SK-MEL-5 (cell line): ENCODE measurements at regions not wholly inside any gene's neighbourhood (a gene's known extent, or its start where the extent isn't known, plus 50 kb on each side); places are given as distances from the start of the nearest gene placed in this dataset.
"Not testable (repeated sequence)": the region's sequence is repeated elsewhere in the genome, so short reads cannot be mapped to it uniquely, and the experiment has no call there.

Experiments used
- DNase-seq: peaks from one replicate; pipeline ENCODE4 v3.0.0-alpha.2; 2016; ENCODE audit warnings: low read depth, low spot score
- in situ Hi-C: cut with HindIII; loops from 2 replicates; pipeline ENCODE4 v1.10.0; 2016; ENCODE audit warnings: low sequenced_read_pairs, high pct_unique_total_duplicates, low pct_unique_long_range_greater_than_20kb

DNA sequence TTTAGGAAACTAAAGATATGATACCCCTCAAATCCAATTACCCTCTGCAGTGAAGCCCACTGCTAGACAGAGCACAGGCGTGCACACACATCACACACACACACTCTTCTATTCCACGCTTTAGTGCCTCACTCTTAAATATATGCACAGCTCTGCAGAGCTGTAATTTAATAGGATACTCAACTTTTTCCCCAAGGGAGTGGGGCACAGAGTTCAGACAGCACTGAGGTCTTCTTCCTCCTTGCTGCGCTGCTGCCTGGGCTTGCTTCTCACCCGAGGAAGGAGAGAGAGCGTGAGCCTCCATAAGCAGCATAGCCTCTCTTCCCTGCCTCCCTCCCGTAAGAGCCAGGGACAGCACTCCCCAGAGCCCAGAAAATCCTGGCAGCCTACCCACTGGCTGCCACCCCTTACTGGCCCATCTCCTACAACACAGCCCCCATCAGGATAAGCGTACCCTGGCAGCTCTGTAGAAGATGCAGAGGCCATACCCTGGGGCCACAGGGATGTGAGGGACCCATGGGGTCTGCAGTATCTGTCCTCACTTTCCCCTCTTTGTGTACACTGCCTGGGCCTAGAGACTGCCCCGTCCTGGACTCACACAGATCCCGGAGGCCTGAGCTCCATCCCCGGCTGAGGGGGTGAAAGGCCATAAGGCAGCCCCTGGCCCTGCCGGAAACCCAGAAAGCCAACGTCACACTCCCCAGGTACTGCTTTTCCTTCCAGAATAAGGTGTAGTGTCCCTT lies 102.1 kb downstream of the C5orf15 start:
- in situ Hi-C loops: no loop called here
- DNase-seq: no peak

DNA sequence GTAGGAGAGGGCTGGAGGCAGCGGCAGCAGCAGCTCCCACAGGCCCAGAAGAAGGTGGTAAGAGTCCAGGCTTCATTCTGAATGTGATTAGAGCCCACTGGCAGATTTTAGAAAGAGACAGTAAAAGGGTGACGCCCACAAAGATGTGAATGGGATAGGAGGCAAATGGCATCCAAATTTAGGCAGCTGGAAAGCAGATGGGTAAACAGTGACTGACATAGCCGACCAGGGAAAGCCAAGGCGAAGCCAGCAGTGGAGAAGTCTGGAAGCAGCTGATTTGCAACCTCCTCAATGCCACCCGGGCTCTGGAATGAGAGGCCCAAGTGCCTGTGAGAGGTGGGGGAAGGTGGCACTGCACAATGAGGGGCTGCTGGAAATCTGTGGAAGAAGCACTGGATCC lies 103.3 kb downstream of the C5orf15 start:
- DNase-seq: no peak
- in situ Hi-C loops: no loop called here

DNA sequence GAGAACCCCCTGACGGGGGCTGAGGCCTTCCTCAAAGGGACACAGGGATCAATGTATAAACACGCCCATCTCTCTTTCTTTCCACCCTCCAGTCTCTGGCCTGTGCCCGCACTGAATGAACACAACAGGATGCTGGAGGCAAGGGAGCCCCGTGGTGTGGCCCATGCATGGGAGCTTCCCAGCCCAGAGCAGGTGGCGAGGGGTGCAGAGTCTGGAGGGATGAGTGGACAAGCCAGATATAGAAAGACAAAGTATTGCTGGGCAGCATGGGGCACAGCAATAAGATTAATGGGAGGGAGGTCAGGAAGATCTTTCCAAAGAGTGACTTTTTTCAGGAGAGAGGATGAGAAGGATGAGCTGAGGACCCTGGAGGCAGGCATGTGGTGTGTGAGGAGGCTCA lies 103.7 kb downstream of the C5orf15 start:
- DNase-seq: no peak
- in situ Hi-C loops: no loop called here

DNA sequence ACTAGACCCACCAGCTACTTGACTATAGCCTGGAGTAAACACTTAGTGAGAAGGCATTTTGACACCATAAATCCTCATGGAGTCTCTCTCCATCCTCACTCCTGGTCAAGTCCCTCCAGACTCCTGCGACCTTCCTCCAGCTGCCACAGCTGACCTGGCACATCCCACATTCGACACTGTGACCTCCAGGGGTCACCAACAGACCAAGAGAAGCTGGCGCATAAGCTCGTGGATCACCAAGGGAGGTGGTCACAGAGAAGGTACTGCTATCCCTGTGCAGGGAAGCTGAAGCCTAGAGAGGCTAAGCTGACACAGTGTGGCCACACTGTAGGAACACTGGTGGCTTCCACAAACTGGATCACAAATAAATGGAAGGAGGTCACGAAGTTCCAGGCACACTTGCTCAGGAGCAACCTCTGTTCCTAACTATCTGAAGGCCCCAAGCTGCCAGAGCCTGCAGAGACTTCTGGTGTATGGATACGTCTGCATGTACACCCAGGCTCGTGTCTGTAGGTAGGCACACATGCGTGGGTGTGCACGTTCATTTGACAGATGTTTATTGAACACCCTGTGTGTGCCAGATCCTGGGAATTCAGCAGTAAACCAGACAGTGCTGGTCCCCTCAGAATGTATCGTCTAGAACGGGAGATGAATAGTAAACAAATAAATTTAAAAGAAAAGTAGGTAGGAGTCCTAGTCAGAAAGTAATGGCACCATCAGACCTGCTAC lies 104.4 kb downstream of the C5orf15 start:
- no peak for DNase-seq
- in situ Hi-C loops: no loop called here

DNA sequence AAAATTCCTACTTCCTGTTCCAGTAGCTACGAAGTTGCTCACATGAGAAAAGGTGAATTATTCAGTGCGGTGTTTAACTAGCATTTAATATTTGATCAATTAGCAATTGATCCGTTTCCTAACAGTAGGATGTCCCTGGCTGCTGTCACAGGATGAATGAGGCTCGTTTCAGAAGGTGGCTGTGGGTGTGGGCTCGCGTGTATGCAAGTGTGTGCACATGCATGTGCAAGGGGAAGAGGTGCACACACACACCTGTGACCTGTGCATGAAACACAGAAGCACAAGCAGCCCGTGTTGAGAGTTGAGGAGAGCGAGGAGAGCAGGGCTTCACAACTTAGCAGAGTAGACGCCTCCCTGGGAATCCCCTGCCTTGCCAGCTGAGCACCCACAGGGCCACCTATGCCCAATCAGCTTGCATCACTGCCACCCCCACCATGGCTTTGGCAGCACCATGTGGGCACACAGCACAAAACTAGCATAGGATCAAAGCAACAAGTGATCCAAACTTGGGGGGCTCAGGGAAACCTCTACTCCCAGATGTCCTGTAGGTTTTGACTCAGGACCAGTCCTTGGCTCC lies 107.2 kb downstream of the C5orf15 start:
- in situ Hi-C loops: no loop called here
- DNase-seq: no peak

DNA sequence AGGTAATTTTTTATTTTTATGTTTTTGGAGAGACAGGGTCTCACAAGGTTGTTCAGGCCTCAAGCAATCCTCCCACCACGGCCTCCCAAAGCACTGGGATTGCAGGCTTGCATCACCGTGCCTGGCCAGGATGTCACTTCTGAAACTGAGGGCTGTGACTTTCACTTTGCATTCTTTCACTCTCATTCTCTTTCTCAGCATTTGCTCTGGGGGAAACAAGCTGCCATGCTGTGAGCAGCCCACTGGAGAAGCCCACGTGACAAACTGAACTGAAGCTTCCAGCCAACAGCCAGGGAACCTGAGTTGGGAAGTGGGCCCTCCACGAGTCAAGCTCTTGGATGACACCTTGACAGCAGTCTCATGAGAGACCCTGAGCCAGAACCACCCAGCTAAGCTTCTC lies 109.4 kb downstream of the C5orf15 start:
- in situ Hi-C loops: no loop called here
- no peak for DNase-seq

DNA sequence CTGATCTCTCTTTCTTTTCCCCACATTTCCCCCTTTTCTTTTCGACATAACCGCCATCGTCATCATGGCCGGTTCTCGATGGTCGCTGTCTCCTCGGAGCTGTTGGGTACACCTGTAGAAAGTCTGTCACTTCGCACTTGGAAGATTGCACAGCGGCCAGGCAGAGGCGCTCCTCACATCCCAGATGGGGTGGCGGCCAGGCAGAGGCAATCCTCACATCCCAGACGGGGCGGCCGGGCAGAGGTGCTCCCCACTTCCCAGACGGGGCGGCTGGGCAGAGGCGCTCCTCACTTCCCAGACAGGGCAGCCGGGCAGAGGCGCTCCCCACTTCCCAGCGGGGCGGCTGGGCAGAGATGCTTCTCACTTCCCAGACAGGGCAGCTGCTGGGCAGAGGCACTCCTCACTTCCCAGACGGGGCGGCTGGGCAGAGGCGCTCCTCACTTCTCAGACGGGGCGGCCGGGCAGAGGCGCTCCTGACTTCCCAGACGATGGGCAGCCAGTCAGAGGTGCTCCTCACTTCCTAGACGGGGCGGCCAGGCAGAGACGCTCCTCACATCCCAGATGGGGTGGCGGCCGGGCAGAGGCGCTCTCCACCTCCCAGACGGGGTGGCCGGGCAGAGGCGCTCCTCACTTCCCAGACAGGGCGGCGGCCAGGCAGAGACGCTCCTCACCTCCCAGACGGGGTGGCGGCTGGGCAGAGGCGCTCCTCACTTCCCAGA lies 110.7 kb downstream of the C5orf15 start:
- in situ Hi-C loops: not testable (repeated sequence)

DNA sequence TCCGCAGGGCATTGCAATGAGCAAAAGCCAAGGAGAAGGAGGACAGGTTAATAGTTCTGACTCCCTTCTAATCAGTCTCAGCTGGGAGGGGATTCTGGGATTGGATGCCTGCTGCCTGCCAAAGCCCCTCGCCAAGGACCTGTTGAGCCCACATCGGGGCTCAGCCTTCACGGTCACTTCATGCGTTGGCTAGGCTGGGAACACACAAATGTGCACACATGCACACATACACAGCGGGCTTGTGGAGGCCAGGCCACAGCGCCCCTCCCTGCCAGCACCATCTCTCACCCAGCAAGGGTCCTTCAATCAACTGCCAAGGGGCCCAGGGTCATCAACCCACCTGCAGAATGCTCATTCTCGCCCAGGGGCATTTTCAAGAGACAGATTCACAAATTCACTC lies 113.9 kb downstream of the C5orf15 start:
- in situ Hi-C loops: no loop called here
- no peak for DNase-seq

More for the DNA sequence above, 110.7 kb downstream of the C5orf15 start:
- DNase-seq: not testable (repeated sequence)

DNA sequence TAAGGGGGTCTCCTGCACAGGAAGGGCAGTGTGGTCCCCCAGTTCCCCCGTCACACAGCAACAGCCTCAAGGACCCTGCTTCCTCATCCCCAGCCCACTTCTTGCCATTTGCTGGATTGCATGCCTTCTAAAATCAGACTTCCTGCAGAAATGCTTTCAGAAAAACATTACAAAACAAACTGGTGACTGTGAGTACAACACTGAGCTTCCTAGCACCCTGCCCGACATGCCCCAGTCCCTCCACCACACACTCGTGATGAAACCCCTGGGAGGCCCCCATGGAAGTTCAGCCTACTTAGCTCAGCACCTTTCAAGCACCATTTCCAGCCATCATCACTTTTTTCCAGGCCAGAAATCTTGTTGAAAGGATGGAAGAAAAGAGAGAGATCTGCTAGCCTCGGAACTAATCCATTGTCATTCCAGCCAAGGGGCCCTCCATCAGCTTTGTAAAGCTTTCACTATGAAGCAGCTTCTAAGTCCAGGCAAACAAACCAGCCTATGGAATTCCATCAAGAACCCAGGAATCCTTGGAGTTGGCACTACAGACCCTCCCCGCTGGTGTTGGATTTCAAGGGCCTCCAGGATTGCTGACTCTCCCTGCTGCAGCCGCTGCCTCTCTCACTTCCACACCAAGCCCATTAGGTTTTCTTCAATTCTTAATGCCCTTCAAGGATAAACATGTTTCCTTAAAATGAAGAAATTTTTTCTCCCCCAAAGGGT lies 114.6 kb downstream of the C5orf15 start:
- in situ Hi-C loops: no loop called here
- DNase-seq: no peak

DNA sequence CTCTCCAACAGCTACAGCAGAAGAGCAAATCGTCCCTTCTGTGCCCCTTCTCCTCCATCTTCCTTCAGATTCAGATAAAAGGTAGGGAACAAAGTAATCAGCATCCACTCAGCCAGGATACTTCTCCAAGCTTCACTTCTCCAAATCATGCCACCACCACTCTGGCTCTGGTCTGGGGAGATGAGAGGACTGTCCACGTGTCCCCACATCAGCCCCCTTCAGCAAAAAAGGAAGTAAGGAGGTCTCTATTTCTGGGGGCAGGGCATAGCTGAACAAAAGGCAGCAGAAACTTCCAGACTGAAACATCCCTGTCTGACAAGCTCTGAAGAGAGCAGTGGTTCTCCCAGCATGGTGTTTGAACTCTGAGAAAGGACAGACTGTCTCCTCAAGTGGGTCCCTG lies 116.9 kb downstream of the C5orf15 start:
- in situ Hi-C loops: no loop called here
- DNase-seq: no peak

DNA sequence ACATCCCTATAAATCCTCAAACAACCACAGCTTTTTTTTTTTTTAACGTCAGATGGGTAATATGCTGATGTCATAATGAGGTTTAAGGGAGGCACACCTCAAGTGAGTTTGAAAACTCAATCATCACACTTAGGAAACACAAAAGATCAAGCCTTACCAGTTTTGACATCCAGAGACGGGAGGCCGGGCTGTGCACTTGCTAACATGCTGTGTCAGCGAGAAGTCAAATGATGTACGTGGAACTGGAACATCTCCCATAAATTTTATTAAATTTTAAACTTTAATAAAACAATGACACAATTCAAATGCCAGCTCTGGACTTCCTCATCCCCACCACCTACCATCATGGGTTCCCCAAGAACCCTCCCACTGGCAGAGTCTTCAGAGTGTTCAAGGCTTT lies 117.6 kb downstream of the C5orf15 start:
- in situ Hi-C loops: no loop called here
- DNase-seq: no peak

DNA sequence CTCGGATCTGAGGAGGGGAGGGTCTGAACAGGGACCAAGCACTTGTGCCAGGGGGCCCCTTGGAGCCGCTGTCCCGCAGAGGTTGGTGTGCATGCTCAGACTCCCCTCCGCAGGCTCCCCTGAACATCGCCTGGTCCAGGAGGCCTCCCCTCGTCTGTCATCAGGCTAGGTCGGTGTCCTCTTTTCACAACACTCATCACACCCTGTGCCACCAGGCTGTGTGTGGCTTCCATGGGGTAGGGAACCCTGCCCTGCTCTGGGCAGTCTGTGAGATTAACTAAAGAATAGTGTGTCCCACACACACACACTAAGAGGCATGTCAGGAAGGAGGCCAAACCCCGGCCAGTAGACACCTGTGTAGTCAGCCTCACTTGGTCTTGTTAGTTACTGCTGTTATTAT lies 119.3 kb downstream of the C5orf15 start:
- in situ Hi-C loops: no loop called here

DNA sequence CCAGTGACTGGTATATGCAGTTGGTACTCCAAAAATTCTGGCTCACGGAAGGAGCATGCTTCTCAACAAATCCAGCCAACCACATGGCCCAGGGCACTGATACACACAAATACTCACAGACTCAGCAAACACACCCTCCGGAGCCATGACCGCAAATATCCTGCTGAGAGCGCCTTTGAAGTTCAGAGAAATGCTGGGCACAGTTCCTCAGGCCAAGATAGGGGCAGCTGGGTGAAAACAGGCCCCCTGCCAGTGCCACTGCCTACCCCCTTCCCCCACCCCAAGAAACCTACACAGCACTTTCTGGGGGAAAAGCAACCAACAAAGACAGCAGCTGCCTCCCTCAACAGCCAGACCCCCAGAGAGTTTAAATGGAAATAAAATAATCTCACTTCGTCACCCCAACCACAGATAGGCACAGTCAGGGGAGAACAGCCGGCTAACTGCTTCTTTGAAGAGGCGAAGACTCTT lies 120.0 kb downstream of the C5orf15 start:
- no peak for DNase-seq
- in situ Hi-C loops: no loop called here

More for the DNA sequence above, 119.3 kb downstream of the C5orf15 start:
- DNase-seq: no peak

DNA sequence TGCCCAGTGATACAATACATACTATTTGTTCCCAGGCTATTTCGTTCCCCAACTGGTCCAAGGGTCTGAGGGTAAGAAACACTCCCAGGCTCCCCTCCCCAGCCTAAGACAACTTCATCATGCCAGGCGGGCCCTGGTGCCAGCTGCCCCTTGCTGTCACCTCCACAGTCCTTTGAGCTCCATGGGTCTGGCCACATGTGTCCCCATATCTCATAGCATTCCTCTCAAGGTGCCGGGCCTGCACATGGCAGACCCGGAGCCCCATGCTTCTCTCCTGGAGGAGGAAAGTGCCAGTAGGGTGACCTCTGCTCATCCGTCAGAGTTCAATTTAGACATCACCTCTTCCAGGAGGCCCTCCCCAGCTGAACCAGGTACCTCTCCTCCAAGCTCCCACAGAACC lies 120.5 kb downstream of the C5orf15 start:
- in situ Hi-C loops: no loop called here
- DNase-seq: no peak

DNA sequence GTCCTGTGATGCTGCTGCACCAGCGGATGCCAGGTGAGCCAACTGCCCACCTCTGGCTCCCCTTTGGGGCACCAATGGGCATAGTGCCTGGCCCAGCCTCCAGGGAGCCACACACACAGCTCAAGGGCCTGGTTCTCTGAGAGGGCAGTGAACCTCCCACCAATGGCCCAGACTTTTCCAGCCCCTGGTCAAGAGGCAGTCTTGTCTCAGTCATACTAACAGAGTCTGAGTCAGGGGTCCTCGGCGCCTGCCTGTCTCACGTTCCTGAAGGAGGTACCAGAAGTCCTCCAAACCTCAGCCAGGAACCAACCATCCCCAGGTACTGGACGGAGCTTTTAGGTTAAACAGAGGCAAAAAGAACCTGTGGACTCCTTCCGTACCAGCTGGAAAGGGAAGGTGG lies 121.1 kb downstream of the C5orf15 start:
- in situ Hi-C loops: no loop called here
- DNase-seq: no peak

DNA sequence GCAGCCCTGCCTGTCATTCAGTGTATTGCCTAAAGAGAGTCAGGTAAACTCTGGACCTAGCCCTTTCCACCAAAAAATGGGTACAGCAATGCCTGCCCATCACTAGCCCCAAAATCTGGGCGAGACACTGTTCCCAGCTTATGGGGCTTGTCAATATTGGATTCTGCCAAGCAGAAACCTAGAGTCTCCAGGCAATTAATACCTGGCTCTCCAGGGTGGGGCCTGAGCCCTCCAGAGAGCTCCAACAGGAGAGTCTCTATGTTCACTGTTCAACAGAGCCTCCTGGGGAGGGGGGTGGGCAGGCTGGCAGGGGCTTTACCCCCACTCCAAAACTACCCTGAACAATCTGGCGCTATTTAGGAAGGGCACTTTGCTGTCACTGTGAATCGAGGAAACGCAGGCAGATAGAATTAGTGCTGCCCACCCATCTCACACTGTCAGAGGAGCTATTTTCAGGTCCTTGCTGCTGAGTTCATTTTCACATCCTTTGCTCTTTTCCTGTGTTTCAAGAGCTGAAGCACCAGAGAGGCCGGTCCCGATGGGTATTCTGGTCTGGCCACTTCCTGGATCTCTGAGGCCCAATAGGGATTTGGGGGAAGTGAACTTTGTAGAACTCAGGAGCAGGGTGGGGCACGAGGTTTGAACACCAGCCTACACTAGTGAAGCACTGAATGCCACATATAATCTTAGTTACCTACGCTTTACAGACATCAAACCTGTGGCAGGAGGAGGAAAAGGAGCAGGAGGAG lies 121.8 kb downstream of the C5orf15 start:
- DNase-seq: no peak
- in situ Hi-C loops: no loop called here

DNA sequence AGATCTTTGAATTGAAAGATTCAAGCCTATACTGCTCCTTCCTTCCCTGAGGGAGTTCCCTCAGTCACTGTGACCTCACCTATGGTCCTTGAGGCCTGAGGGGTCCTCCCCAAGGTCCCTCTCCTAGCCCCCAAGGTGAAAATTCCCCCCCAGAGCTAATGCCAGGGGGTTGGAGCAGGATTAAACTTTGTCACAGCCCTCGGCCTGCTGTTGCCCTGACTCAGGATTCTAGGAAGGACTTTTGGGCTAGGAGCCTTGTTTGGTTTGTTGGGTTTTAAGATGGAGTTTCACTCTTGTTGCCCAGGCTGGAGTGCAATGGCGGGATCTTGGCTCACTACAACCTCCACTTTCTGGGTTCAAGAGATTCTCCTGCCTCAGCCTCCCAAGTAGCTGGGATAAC lies 123.2 kb downstream of the C5orf15 start:
- in situ Hi-C loops: no loop called here
- DNase-seq: no peak
